Stimulated activated naive CD8-positive, alpha-beta T cell treated with anti-CD3 and anti-CD28 coated beads, Interleukin-15, amount 100 ng/mL, for 72 hours (primary cell): ENCODE measurements at regions not wholly inside any gene's neighbourhood (a gene's known extent, or its start where the extent isn't known, plus 50 kb on each side); places are given as distances from the start of the nearest gene placed in this dataset.
"Not testable (repeated sequence)": the region's sequence is repeated elsewhere in the genome, so short reads cannot be mapped to it uniquely, and the experiment has no call there.

ENCODE experiments used
- ATAC-seq: fragments of 150-1000 bp; cut with Tn5 transposase; 2 replicates; pipeline ENCODE4 v1.10.0; 2021; ENCODE audit warnings: mild to moderate bottlenecking, moderate library complexity
- DNase-seq, 2 donors: peaks; one replicate each; pipeline ENCODE4 v3.0.0; 2021 to 2022
- H3K27ac Mint-ChIP-seq, 2 donors: one replicate each; pipeline ENCODE4 v1.8.0; 2022; ENCODE audit warnings: mild to moderate bottlenecking in 2 of 2, mixed read lengths in 2 of 2, moderate library complexity in 2 of 2
- H3K27me3 Mint-ChIP-seq: one replicate; pipeline ENCODE4 v1.8.0; 2022; ENCODE audit warnings: mixed read lengths
- H3K4me1 Mint-ChIP-seq: one replicate; pipeline ENCODE4 v1.8.0; 2022; ENCODE audit warnings: mild to moderate bottlenecking, mixed read lengths
- H3K4me3 Mint-ChIP-seq, 2 donors: one replicate each; pipeline ENCODE4 v1.8.0; 2022; ENCODE audit warnings: mild to moderate bottlenecking in 2 of 2, mixed read lengths in 2 of 2, moderate library complexity in 1 of 2
- H3K9me3 Mint-ChIP-seq, 2 donors: one replicate each; pipeline ENCODE4 v1.8.0; 2022; ENCODE audit warnings: mixed read lengths in 2 of 2

- DNase-seq, result no peak
- no peaks in the 10 kb centered on the region for H3K4me1 Mint-ChIP-seq
- no peaks in the 10 kb centered on the region for H3K27me3 Mint-ChIP-seq
- H3K9me3 Mint-ChIP-seq, result no peaks in the 10 kb centered on the region
- no peak overlapping the region for H3K4me3 Mint-ChIP-seq
- ATAC-seq, result no peak
- H3K27ac Mint-ChIP-seq, result no peak overlapping the region
Measured at GRCh38 chr16:59047114-59047513, 313.0 kb upstream of the GOT2 start.

GRCh38 chr16:59046335-59046734 is 312.2 kb upstream of the GOT2 start:
- no peak overlapping the region for H3K4me3 Mint-ChIP-seq
- no peaks in the 10 kb centered on the region for H3K4me1 Mint-ChIP-seq
- ATAC-seq (no peak), DNase-seq (no peak)
- H3K27ac Mint-ChIP-seq, result no peak overlapping the region
- H3K27me3 Mint-ChIP-seq, result no peaks in the 10 kb centered on the region
- no peaks in the 10 kb centered on the region for H3K9me3 Mint-ChIP-seq

- H3K4me3 Mint-ChIP-seq, result no peak overlapping the region
- H3K27me3 Mint-ChIP-seq, result no peaks in the 10 kb centered on the region
- H3K9me3 Mint-ChIP-seq, result no peaks in the 10 kb centered on the region
- DNase-seq, result no peak
- ATAC-seq, result no peak
- H3K4me1 Mint-ChIP-seq, result no peaks in the 10 kb centered on the region
- no peak overlapping the region for H3K27ac Mint-ChIP-seq
Measured at GRCh38 chr16:59045501-59045900, 311.4 kb upstream of the GOT2 start.

GRCh38 chr16:59044616-59045015 is 310.5 kb upstream of the GOT2 start:
- H3K9me3 Mint-ChIP-seq, result no peaks in the 10 kb centered on the region
- H3K27ac Mint-ChIP-seq, result no peak overlapping the region
- no peak overlapping the region for H3K4me3 Mint-ChIP-seq
- no peaks in the 10 kb centered on the region for H3K27me3 Mint-ChIP-seq
- no peaks in the 10 kb centered on the region for H3K4me1 Mint-ChIP-seq
- no peak for ATAC-seq
- DNase-seq, result no peak

GRCh38 chr16:59042301-59042700 is 308.2 kb upstream of the GOT2 start:
- ATAC-seq, result no peak
- DNase-seq, result no peak
- H3K27ac Mint-ChIP-seq, result no peak overlapping the region
- no peaks in the 10 kb centered on the region for H3K27me3 Mint-ChIP-seq
- H3K4me1 Mint-ChIP-seq, result no peaks in the 10 kb centered on the region
- H3K9me3 Mint-ChIP-seq, result no peaks in the 10 kb centered on the region
- H3K4me3 Mint-ChIP-seq, result no peak overlapping the region

GRCh38 chr16:59039066-59039720 is 305.1 kb upstream of the GOT2 start:
- DNase-seq, result no peak
- Mint-ChIP-seq H3K27me3 (no peaks in the 10 kb centered on the region), H3K4me1 (no peaks in the 10 kb centered on the region), H3K9me3 (no peaks in the 10 kb centered on the region), H3K4me3 (no peak overlapping the region), H3K27ac (no peak overlapping the region)
- ATAC-seq, result no peak

- Mint-ChIP-seq H3K9me3 (no peaks in the 10 kb centered on the region), H3K4me1 (no peaks in the 10 kb centered on the region), H3K27me3 (no peaks in the 10 kb centered on the region), H3K4me3 (no peak overlapping the region), H3K27ac (no peak overlapping the region)
- DNase-seq, result no peak
- no peak for ATAC-seq
Measured at GRCh38 chr16:59030923-59031485, 296.9 kb upstream of the GOT2 start.

- no peaks in the 10 kb centered on the region for H3K4me1 Mint-ChIP-seq
- H3K27ac Mint-ChIP-seq, result no peak overlapping the region
- DNase-seq, result no peak
- H3K4me3 Mint-ChIP-seq, result no peak overlapping the region
- H3K9me3 Mint-ChIP-seq, result peaks cover 0 to 19% of the 10 kb centered on the region in 2 donors
- ATAC-seq, result no peak
- no peaks in the 10 kb centered on the region for H3K27me3 Mint-ChIP-seq
Measured at GRCh38 chr16:59021751-59022150, 287.6 kb upstream of the GOT2 start.

- no peaks in the 10 kb centered on the region for H3K27me3 Mint-ChIP-seq
- no peak for DNase-seq
- no peak overlapping the region for H3K27ac Mint-ChIP-seq
- peaks cover 3 to 12% of the 10 kb centered on the region in 2 donors for H3K9me3 Mint-ChIP-seq
- H3K4me1 Mint-ChIP-seq, result no peaks in the 10 kb centered on the region
- no peak overlapping the region for H3K4me3 Mint-ChIP-seq
- no peak for ATAC-seq
Measured at GRCh38 chr16:59013930-59014329, 279.8 kb upstream of the GOT2 start.

- Mint-ChIP-seq H3K27ac (no peak overlapping the region), H3K9me3 (peaks cover 5 to 12% of the 10 kb centered on the region in 2 donors), H3K27me3 (no peaks in the 10 kb centered on the region), H3K4me1 (no peaks in the 10 kb centered on the region), H3K4me3 (no peak overlapping the region)
- ATAC-seq, result no peak
- no peak for DNase-seq
Measured at GRCh38 chr16:58999762-59000161, 265.6 kb upstream of the GOT2 start.

GRCh38 chr16:58992755-58993154 is 258.6 kb upstream of the GOT2 start:
- H3K9me3 Mint-ChIP-seq, result peaks cover 16 to 26% of the 10 kb centered on the region in 2 donors
- ATAC-seq, DNase-seq: not testable (repeated sequence)

GRCh38 chr16:58983181-58983965 is 249.3 kb upstream of the GOT2 start:
- not testable (repeated sequence) for DNase-seq, H3K27ac Mint-ChIP-seq, H3K4me1 Mint-ChIP-seq, ATAC-seq, H3K27me3 Mint-ChIP-seq, H3K4me3 Mint-ChIP-seq
- H3K9me3 Mint-ChIP-seq, result peaks cover 24 to 40% of the 10 kb centered on the region in 2 donors

More at GRCh38 chr16:58992755-58993154, 258.6 kb upstream of the GOT2 start:
- not testable (repeated sequence) for H3K27me3 Mint-ChIP-seq, H3K27ac Mint-ChIP-seq, H3K4me3 Mint-ChIP-seq, H3K4me1 Mint-ChIP-seq

- no peak overlapping the region for H3K4me3 Mint-ChIP-seq
- DNase-seq (no peak), ATAC-seq (no peak)
- H3K27me3 Mint-ChIP-seq, result no peaks in the 10 kb centered on the region
- no peaks in the 10 kb centered on the region for H3K4me1 Mint-ChIP-seq
- no peak overlapping the region for H3K27ac Mint-ChIP-seq
- peaks cover 0 to 8% of the 10 kb centered on the region in 2 donors for H3K9me3 Mint-ChIP-seq
Measured at GRCh38 chr16:58970775-58971174, 236.7 kb upstream of the GOT2 start.

GRCh38 chr16:58963479-58963878 is 229.4 kb upstream of the GOT2 start:
- no peak for DNase-seq
- no peak overlapping the region for H3K4me3 Mint-ChIP-seq
- H3K27me3 Mint-ChIP-seq, result no peaks in the 10 kb centered on the region
- no peak overlapping the region for H3K27ac Mint-ChIP-seq
- ATAC-seq, result no peak
- no peaks in the 10 kb centered on the region for H3K9me3 Mint-ChIP-seq
- H3K4me1 Mint-ChIP-seq, result no peaks in the 10 kb centered on the region

GRCh38 chr16:58962811-58963210 is 228.7 kb upstream of the GOT2 start:
- Mint-ChIP-seq H3K4me1 (no peaks in the 10 kb centered on the region), H3K4me3 (no peak overlapping the region), H3K27me3 (no peaks in the 10 kb centered on the region), H3K27ac (no peak overlapping the region), H3K9me3 (no peaks in the 10 kb centered on the region)
- ATAC-seq, result no peak
- DNase-seq, result no peak

- no peaks in the 10 kb centered on the region for H3K4me1 Mint-ChIP-seq
- H3K9me3 Mint-ChIP-seq, result no peaks in the 10 kb centered on the region
- no peak overlapping the region for H3K27ac Mint-ChIP-seq
- no peaks in the 10 kb centered on the region for H3K27me3 Mint-ChIP-seq
- DNase-seq (no peak), ATAC-seq (no peak)
- no peak overlapping the region for H3K4me3 Mint-ChIP-seq
Measured at GRCh38 chr16:58960484-58960883, 226.4 kb upstream of the GOT2 start.
